Neural crest cell (in vitro differentiated cells): ENCODE measurements at regions not wholly inside any gene's neighbourhood (a gene's known extent, or its start where the extent isn't known, plus 50 kb on each side); places are given as distances from the start of the nearest gene placed in this dataset.

Experiments used
- DNase-seq: peaks from one replicate; pipeline ENCODE4 v3.0.0; 2021; ENCODE audit warnings: low read depth, mixed read lengths, low spot score
- H3K27ac Mint-ChIP-seq: one replicate; pipeline ENCODE4 v1.8.0; 2021; ENCODE audit warnings: mild to moderate bottlenecking, mixed read lengths; ENCODE audit not compliant: unreplicated experiment
- H3K27me3 Mint-ChIP-seq: 2 replicates; pipeline ENCODE4 v1.8.0; 2021; ENCODE audit warnings: low read depth, mild to moderate bottlenecking, mixed read lengths
- H3K36me3 Mint-ChIP-seq: 2 replicates; pipeline ENCODE4 v1.8.0; 2021; ENCODE audit warnings: low read depth, mild to moderate bottlenecking, mixed read lengths
- H3K4me1 Mint-ChIP-seq: 2 replicates; pipeline ENCODE4 v1.8.0; 2021; ENCODE audit warnings: mixed read lengths
- H3K4me3 Mint-ChIP-seq: one replicate; pipeline ENCODE4 v1.8.0; 2021; ENCODE audit warnings: mild to moderate bottlenecking, mixed read lengths
- H3K9me3 Mint-ChIP-seq: 2 replicates; pipeline ENCODE4 v1.8.0; 2021; ENCODE audit warnings: mixed read lengths
- TF ChIP-seq, protein P1 (sequence below): fragments of 200-600 bp; sonication (generic); conservative IDR thresholded peaks from 2 replicates; pipeline ENCODE4 v1.5.0; 2021; ENCODE audit warnings: antibody characterized with exemption, mild to moderate bottlenecking

DNA sequence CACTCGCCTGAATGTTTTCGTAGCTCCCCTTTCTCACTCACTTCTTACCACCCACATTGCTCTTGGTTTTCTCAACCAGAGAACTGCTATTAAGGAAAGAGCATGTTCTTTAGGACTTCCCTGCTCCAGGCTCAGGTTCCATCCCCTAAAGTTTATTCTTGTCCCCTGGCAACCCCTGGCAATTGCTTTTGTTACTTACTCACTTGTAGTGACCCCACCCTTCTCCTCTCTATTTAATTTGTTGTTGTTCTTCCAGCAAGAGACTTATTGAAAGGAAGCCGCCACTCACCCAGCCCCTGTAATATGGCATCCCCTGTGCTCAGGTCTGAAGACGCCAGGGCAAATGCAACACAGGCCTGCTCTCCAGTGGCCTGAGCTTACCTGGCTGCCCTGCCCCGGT lies 233.7 kb upstream of the SOX21 start:
- peaks cover 2% of the 10 kb centered on the region for H3K36me3 Mint-ChIP-seq
- peaks cover 41% of the 10 kb centered on the region for H3K4me1 Mint-ChIP-seq
- no peak overlapping the region for H3K4me3 Mint-ChIP-seq
- H3K27me3 Mint-ChIP-seq: no peaks in the 10 kb centered on the region
- no peak overlapping the region for H3K27ac Mint-ChIP-seq
- TF ChIP-seq, protein P1, sequence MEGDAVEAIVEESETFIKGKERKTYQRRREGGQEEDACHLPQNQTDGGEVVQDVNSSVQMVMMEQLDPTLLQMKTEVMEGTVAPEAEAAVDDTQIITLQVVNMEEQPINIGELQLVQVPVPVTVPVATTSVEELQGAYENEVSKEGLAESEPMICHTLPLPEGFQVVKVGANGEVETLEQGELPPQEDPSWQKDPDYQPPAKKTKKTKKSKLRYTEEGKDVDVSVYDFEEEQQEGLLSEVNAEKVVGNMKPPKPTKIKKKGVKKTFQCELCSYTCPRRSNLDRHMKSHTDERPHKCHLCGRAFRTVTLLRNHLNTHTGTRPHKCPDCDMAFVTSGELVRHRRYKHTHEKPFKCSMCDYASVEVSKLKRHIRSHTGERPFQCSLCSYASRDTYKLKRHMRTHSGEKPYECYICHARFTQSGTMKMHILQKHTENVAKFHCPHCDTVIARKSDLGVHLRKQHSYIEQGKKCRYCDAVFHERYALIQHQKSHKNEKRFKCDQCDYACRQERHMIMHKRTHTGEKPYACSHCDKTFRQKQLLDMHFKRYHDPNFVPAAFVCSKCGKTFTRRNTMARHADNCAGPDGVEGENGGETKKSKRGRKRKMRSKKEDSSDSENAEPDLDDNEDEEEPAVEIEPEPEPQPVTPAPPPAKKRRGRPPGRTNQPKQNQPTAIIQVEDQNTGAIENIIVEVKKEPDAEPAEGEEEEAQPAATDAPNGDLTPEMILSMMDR: no peak
- peaks cover 3% of the 10 kb centered on the region for H3K9me3 Mint-ChIP-seq
- no peak for DNase-seq

DNA sequence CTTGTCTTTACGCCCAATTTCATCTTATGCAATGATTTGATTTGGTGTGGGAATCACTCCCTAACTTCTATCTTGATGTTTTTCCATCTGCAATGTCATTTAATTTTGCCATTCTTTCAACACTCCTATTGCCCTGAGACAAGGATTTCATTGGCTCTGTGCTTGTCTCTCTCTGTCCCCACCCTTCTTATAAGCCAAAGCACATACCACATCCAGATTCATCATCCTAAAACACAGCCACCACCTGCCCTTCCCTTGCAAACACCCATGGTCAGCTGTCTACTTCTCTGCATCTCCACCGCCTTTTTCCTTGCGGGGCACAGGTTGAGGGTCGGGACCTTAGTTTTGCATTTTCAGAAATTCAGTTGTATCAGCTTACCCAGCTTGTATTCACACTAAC lies 225.8 kb upstream of the SOX21 start:
- peaks cover 2% of the 10 kb centered on the region for H3K36me3 Mint-ChIP-seq

DNA sequence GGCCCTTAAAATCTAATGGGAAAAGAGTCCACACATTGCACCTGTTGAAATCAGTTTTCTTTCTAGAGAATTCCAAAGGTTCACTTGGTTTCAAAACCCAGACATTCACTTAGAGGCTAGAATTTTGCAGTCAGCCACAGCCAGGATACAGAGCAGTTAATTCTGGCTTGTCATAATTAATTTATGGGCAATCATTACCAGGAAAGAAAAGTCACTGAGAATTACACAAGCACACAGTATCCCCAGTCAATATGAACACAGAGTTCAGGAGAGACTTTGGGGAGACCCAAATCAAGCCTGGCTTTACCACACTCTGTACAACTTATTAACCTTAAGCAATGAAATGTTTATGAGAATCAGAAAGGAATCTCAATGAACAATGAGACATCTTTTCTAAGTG lies 224.3 kb upstream of the SOX21 start:
- no peak overlapping the region for H3K4me3 Mint-ChIP-seq
- H3K27me3 Mint-ChIP-seq: peaks cover 3% of the 10 kb centered on the region
- no peak for DNase-seq
- peaks cover 6% of the 10 kb centered on the region for H3K4me1 Mint-ChIP-seq
- H3K9me3 Mint-ChIP-seq: peaks cover 14% of the 10 kb centered on the region
- H3K27ac Mint-ChIP-seq: no peak overlapping the region
- TF ChIP-seq, protein P1: no peak
- peaks cover 3% of the 10 kb centered on the region for H3K36me3 Mint-ChIP-seq

More for the DNA sequence above, 225.8 kb upstream of the SOX21 start:
- no peak for DNase-seq
- Mint-ChIP-seq H3K9me3 (peaks cover 13% of the 10 kb centered on the region), H3K4me3 (no peak overlapping the region), H3K27me3 (peaks cover 3% of the 10 kb centered on the region), H3K4me1 (peaks cover 6% of the 10 kb centered on the region), H3K27ac (no peak overlapping the region)
- TF ChIP-seq, protein P1: no peak

DNA sequence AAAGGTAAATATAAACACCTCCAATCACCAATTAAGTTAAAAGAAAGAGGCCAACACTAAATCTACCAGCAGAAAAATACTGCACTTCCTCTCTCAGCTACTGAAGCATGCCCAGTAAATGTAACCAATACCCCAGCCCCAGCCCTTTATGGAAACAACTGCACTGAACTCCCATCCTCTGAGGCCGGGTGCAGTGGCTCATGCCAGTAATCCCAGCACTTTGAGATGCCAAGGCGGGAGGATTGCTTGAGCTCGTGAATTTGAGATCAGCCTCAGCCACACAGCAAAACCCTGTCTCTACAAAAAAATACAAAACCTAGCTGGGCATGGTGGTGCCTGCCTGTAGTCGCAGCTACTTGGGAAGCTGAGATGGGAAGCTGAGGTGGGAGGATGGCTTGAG lies 221.6 kb upstream of the SOX21 start:
- TF ChIP-seq, protein P1: no peak
- H3K9me3 Mint-ChIP-seq: peaks cover 10% of the 10 kb centered on the region

DNA sequence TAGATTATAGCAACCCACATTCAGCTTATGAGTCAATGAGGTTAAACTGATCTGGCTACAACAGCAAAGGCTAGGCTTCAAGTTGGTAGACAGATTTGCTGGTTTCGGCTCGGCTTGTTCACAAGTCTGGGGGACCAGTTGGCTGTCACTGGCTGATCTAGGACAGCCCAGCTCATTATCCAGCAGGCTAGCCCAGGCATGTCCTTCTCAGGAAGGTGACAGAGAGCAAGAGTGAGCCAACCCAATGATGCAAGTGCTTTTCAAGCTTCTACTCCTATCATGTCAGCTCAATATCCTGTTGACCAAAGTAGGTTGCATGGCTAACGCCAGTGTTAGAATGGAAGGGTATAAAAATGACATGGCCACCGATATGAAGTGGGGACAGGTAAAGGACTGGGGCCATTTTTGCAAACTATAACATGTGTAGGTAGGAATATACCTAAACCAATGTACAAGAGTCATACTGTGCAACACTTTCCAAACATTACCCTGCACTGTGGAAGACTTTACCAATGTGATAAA lies 220.9 kb upstream of the SOX21 start:
- Mint-ChIP-seq H3K9me3 (peaks cover 10% of the 10 kb centered on the region), H3K27me3 (no peaks in the 10 kb centered on the region), H3K4me3 (no peak overlapping the region), H3K4me1 (peaks cover 5% of the 10 kb centered on the region), H3K36me3 (peaks cover 3% of the 10 kb centered on the region), H3K27ac (peak overlapping the region; percentile 27)
- TF ChIP-seq, protein P1: no peak
- no peak for DNase-seq

More for the DNA sequence above, 221.6 kb upstream of the SOX21 start:
- no peak for DNase-seq
- peak overlapping the region; percentile 27 for H3K27ac Mint-ChIP-seq
- peaks cover 6% of the 10 kb centered on the region for H3K4me1 Mint-ChIP-seq
- H3K4me3 Mint-ChIP-seq: no peak overlapping the region
- H3K36me3 Mint-ChIP-seq: peaks cover 3% of the 10 kb centered on the region
- no peaks in the 10 kb centered on the region for H3K27me3 Mint-ChIP-seq
